ENCODE measurements at regions not wholly inside any gene's neighbourhood (a gene's known extent, or its start where the extent isn't known, plus 50 kb on each side); places are given as distances from the start of the nearest gene placed in this dataset.
A peak's percentile ranks its signal among the peaks of the same experiment; 100 is the strongest.

DNA sequence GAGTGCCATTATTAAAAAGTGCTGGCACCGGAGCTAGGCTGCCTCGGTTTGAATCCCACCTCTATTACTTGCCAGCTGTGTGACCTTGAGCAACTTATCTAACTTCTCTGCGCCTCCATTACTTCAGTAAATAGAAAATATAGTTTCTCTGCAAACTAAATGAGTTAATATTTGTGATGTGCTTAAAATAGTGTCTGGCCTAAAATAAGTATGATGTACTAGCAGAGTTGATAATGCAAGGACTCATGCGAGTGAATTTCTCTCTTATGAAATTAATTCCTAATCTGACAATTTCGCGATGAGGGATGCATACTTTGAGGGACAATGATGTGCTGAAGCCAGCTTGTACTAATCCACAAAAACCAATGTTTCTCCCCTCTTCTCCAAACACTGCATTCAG, 180.8 kb upstream of the NTF3 start:
- Histone ChIP-seq H3K36me3 (ENCODE audit: control insufficient read depth in 1 of 2, insufficient read depth in 2 of 2, low read length in 1 of 2) (no peaks in the 10 kb centered on the region), H3K9me3 (ENCODE audit: control insufficient read depth, low read length) (no peaks in the 10 kb centered on the region), H3K27ac (ENCODE audit: low read depth in 1 of 2, low read length in 2 of 2) (no peak overlapping the region), H3K27me3 (ENCODE audit: control insufficient read depth in 1 of 2, insufficient read depth in 2 of 2, low read length in 1 of 2) (no peaks in the 10 kb centered on the region), H3K4me3 (ENCODE audit: low read length in 2 of 2) (no peak overlapping the region), H3K4me1 (ENCODE audit: control insufficient read depth in 1 of 2, insufficient read depth in 2 of 2, low read length in 2 of 2) (peaks cover 0 to 2% of the 10 kb centered on the region in 2 donors)
- 55 to 62% methylated on average over 6 of the region's 6 CpGs for WGBS, 2 donors
- DNase-seq = no peak
- no peak for ATAC-seq (ENCODE audit: low FRiP score)
- intact Hi-C loops (cut with DNase I) = no loop called here

DNA sequence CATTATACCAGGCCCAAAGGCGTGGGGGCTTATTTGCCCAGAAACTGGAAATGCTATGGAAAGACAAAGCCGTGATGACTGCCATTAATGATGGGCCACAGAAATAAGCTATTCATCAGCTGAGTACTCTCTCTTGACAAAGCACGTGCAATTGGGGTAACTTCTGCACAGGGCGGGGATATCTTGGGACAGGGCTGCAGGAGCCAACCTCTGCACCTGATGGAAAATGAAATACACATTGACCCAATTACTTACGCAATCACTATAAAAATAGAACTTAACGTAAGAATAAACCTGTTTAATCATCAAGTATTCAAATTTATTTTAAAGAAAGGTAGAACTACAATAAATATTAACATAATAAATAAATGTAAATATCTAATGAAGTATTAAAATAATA, 180.1 kb upstream of the NTF3 start:
- Histone ChIP-seq H3K36me3 (ENCODE audit: control insufficient read depth in 1 of 2, insufficient read depth in 2 of 2, low read length in 1 of 2) (no peaks in the 10 kb centered on the region), H3K4me3 (ENCODE audit: low read length in 2 of 2) (no peak overlapping the region), H3K27me3 (ENCODE audit: control insufficient read depth in 1 of 2, insufficient read depth in 2 of 2, low read length in 1 of 2) (no peaks in the 10 kb centered on the region), H3K4me1 (ENCODE audit: control insufficient read depth in 1 of 2, insufficient read depth in 2 of 2, low read length in 2 of 2) (peaks cover 0 to 2% of the 10 kb centered on the region in 2 donors), H3K9me3 (ENCODE audit: control insufficient read depth, low read length) (no peaks in the 10 kb centered on the region), H3K27ac (ENCODE audit: low read depth in 1 of 2, low read length in 2 of 2) (no peak overlapping the region)
- intact Hi-C loops (cut with DNase I) = no loop called here
- ATAC-seq (ENCODE audit: low FRiP score) = no peak
- WGBS, 2 donors = 87 to 88% methylated on average over 6 of the region's 6 CpGs
- no peak for DNase-seq

DNA sequence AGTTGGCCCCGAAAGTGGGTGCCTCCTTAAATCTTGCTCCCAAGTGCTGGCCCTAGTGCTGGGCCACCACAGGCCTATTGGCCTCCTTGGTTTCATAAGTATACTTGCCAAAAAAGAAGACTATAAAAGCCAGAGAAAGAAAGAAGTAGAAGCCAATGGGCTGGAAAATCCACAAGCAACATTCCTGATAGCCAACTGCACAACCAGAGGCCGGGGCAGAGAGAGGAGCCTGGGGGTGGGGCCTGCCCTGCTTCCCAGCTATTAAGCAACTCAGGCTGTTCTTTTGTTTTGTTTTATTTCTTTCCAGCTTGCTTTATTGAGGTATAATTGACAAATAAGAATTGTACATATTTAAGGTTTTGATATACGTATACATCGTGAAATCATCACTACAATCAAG, 177.2 kb upstream of the NTF3 start:
- intact Hi-C loops (cut with DNase I) = no loop called here
- peak in 1 of 2 donors; percentile 59 for DNase-seq

DNA sequence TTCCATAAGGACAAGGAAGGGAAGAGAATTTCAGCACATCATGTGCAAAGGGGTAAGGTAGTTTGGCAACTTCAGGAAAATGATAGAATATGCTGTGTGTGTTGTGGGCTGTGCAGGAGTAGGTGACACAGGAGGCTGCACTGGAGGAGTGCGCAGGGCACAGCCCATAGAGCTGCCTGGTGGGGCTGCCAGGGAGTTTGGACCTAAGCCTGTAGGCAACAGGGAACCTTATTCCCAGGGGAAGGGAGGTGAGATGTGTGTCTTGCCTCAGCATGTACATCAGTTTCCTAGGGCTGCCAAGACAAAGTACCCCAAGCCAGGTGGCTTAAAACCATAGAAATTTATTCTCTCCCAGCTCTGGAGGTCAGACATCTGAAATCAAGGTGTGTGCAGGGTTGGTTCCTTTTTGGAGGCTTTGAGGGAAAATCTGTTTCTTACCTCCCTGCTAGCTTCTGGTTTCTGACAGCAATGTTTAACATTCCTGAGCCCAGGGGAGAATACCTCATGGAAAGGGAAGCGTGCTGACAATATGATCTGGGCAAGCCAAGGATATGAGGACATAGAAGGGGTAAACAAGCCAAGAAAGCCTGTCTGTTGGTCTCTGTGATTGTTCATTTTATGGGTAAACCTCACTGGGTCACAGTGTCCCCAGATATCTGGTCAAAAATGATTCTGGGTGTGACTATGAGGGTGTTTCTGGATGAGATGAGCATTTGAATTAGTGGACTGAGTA, 174.0 kb upstream of the NTF3 start:
- no peak for ATAC-seq (ENCODE audit: low FRiP score)
- 96 to 98% methylated on average over 2 of the region's 2 CpGs for WGBS, 2 donors
- intact Hi-C loops (cut with DNase I) = no loop called here

More for the DNA sequence above, 177.2 kb upstream of the NTF3 start:
- Histone ChIP-seq H3K27me3 (ENCODE audit: control insufficient read depth in 1 of 2, insufficient read depth in 2 of 2, low read length in 1 of 2) (no peaks in the 10 kb centered on the region), H3K9me3 (ENCODE audit: control insufficient read depth, low read length) (no peaks in the 10 kb centered on the region), H3K4me1 (ENCODE audit: control insufficient read depth in 1 of 2, insufficient read depth in 2 of 2, low read length in 2 of 2) (peaks cover 0 to 2% of the 10 kb centered on the region in 2 donors), H3K27ac (ENCODE audit: low read depth in 1 of 2, low read length in 2 of 2) (no peak overlapping the region), H3K4me3 (ENCODE audit: low read length in 2 of 2) (no peak overlapping the region), H3K36me3 (ENCODE audit: control insufficient read depth in 1 of 2, insufficient read depth in 2 of 2, low read length in 1 of 2) (no peaks in the 10 kb centered on the region)
- peak; percentile 55 for ATAC-seq (ENCODE audit: low FRiP score)
- 83 to 85% methylated on average over 4 of the region's 4 CpGs for WGBS, 2 donors

DNA sequence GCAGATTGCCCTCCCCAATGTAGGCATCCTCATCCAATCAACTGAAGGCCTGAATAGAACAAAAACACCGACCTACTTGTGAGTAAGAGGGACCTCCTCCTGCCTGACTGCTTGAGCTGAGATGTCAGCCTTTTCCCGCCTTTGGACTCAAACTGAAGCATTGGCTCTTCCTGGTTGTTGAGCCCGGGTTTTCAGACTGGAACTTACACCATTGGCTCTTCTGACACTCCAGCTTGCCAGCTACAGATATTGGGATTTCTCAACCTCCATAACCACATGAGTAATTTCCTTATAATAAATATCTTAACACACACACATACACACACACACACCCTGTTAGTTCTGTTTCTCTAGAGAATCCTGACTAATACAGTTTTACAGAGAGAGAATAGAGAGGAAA, 173.4 kb upstream of the NTF3 start:
- intact Hi-C loops (cut with DNase I) = no loop called here

More for the DNA sequence above, 174.0 kb upstream of the NTF3 start:
- no peak for DNase-seq
- H3K36me3 ChIP-seq (ENCODE audit: control insufficient read depth in 1 of 2, insufficient read depth in 2 of 2, low read length in 1 of 2) = no peaks in the 10 kb centered on the region
- H3K4me1 ChIP-seq (ENCODE audit: control insufficient read depth in 1 of 2, insufficient read depth in 2 of 2, low read length in 2 of 2) = peaks cover 0 to 2% of the 10 kb centered on the region in 2 donors
- H3K27me3 ChIP-seq (ENCODE audit: control insufficient read depth in 1 of 2, insufficient read depth in 2 of 2, low read length in 1 of 2) = no peaks in the 10 kb centered on the region
- no peaks in the 10 kb centered on the region for H3K9me3 ChIP-seq (ENCODE audit: control insufficient read depth, low read length)
- no peak overlapping the region for H3K27ac ChIP-seq (ENCODE audit: low read depth in 1 of 2, low read length in 2 of 2)
- no peak overlapping the region for H3K4me3 ChIP-seq (ENCODE audit: low read length in 2 of 2)

DNA sequence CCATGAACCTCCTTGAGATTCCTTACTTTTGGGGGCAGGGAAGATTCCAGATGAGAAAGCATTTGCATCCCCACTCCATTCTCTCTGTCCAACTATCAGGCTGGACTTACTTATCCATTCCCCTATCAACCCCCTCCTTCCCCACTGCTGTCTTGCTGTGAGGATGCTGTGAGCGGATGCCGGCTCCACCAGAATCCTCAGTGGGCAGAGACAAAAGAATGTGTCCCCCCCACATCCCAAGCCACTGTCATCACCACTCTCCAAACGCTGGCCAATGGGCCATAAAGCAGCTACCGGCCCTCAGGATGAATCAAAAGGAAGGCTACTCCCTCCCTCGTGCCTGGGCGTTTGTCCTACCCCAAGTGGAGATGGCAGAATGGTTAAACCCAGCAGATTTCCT, 173.0 kb upstream of the NTF3 start:
- Histone ChIP-seq H3K4me3 (ENCODE audit: low read length in 2 of 2) (no peak overlapping the region), H3K4me1 (ENCODE audit: control insufficient read depth in 1 of 2, insufficient read depth in 2 of 2, low read length in 2 of 2) (peaks cover 0 to 2% of the 10 kb centered on the region in 2 donors), H3K27me3 (ENCODE audit: control insufficient read depth in 1 of 2, insufficient read depth in 2 of 2, low read length in 1 of 2) (no peaks in the 10 kb centered on the region), H3K9me3 (ENCODE audit: control insufficient read depth, low read length) (no peaks in the 10 kb centered on the region), H3K27ac (ENCODE audit: low read depth in 1 of 2, low read length in 2 of 2) (no peak overlapping the region), H3K36me3 (ENCODE audit: control insufficient read depth in 1 of 2, insufficient read depth in 2 of 2, low read length in 1 of 2) (no peaks in the 10 kb centered on the region)
- 92 to 95% methylated on average over 6 of the region's 6 CpGs for WGBS, 2 donors
- ATAC-seq (ENCODE audit: low FRiP score) (peak; percentile 26), DNase-seq (no peak)
- intact Hi-C loops (cut with DNase I) = no loop called here

More for the DNA sequence above, 173.4 kb upstream of the NTF3 start:
- H3K36me3 ChIP-seq (ENCODE audit: control insufficient read depth in 1 of 2, insufficient read depth in 2 of 2, low read length in 1 of 2) = no peaks in the 10 kb centered on the region
- no peaks in the 10 kb centered on the region for H3K27me3 ChIP-seq (ENCODE audit: control insufficient read depth in 1 of 2, insufficient read depth in 2 of 2, low read length in 1 of 2)
- peak; percentile 83 for ATAC-seq (ENCODE audit: low FRiP score)
- peaks cover 0 to 2% of the 10 kb centered on the region in 2 donors for H3K4me1 ChIP-seq (ENCODE audit: control insufficient read depth in 1 of 2, insufficient read depth in 2 of 2, low read length in 2 of 2)
- no peak overlapping the region for H3K4me3 ChIP-seq (ENCODE audit: low read length in 2 of 2)
- no peak overlapping the region for H3K27ac ChIP-seq (ENCODE audit: low read depth in 1 of 2, low read length in 2 of 2)
- no peaks in the 10 kb centered on the region for H3K9me3 ChIP-seq (ENCODE audit: control insufficient read depth, low read length)
- WGBS, 2 donors = 63 to 77% methylated on average over 3 of the region's 3 CpGs
- peak in 1 of 2 donors; percentile 62 for DNase-seq

DNA sequence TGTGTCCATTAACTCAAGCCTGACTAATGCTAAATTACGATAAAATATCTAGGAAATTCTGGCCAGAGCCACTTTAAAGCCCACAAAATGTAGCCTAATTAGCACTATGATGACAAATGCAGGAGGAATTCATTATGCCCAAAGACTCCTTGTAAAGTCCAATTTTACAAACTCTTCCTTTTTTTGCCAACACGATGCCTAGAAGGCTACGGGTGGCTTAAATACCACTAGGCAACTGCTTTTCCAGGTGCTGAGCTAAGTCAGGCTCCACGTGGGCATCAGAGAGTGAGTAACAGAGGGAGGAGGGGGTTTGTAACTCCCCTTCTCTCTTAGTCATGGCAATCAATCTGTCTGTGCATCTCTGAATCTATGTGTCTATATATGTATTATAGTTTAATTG, 172.4 kb upstream of the NTF3 start:
- Histone ChIP-seq H3K4me1 (ENCODE audit: control insufficient read depth in 1 of 2, insufficient read depth in 2 of 2, low read length in 2 of 2) (peaks cover 0 to 2% of the 10 kb centered on the region in 2 donors), H3K27ac (ENCODE audit: low read depth in 1 of 2, low read length in 2 of 2) (no peak overlapping the region), H3K9me3 (ENCODE audit: control insufficient read depth, low read length) (no peaks in the 10 kb centered on the region), H3K4me3 (ENCODE audit: low read length in 2 of 2) (no peak overlapping the region), H3K27me3 (ENCODE audit: control insufficient read depth in 1 of 2, insufficient read depth in 2 of 2, low read length in 1 of 2) (no peaks in the 10 kb centered on the region), H3K36me3 (ENCODE audit: control insufficient read depth in 1 of 2, insufficient read depth in 2 of 2, low read length in 1 of 2) (no peaks in the 10 kb centered on the region)
- ATAC-seq (ENCODE audit: low FRiP score) = no peak
- intact Hi-C loops (cut with DNase I) = no loop called here
- DNase-seq = no peak
- 63 to 79% methylated on average over 4 of the region's 4 CpGs for WGBS, 2 donors

DNA sequence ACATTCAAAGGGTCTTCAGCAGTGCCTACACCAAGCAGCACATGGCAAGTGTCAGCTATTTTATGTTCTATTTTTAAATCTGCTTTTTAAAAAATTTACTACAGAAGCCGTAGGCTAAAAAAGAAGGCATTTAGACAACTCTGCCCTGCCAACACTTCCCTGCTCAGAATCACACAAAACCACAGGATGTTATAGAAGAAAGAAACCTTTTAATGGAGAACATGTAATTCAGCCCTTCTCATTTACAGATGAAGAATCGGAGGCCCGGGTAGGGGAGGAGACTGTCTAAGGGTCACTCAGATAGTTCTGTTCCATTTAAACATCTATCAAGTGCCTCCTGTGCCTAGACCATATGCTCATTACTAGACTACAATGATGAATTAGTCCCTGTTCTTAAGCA, 171.8 kb upstream of the NTF3 start:
- Histone ChIP-seq H3K36me3 (ENCODE audit: control insufficient read depth in 1 of 2, insufficient read depth in 2 of 2, low read length in 1 of 2) (no peaks in the 10 kb centered on the region), H3K4me3 (ENCODE audit: low read length in 2 of 2) (no peak overlapping the region), H3K27me3 (ENCODE audit: control insufficient read depth in 1 of 2, insufficient read depth in 2 of 2, low read length in 1 of 2) (no peaks in the 10 kb centered on the region), H3K4me1 (ENCODE audit: control insufficient read depth in 1 of 2, insufficient read depth in 2 of 2, low read length in 2 of 2) (peaks cover 0 to 2% of the 10 kb centered on the region in 2 donors), H3K9me3 (ENCODE audit: control insufficient read depth, low read length) (no peaks in the 10 kb centered on the region), H3K27ac (ENCODE audit: low read depth in 1 of 2, low read length in 2 of 2) (no peak overlapping the region)
- no peak for DNase-seq
- WGBS, 2 donors = 41 to 45% methylated on average over 3 of the region's 3 CpGs
- ATAC-seq (ENCODE audit: low FRiP score) = no peak
- intact Hi-C loops (cut with DNase I) = no loop called here

DNA sequence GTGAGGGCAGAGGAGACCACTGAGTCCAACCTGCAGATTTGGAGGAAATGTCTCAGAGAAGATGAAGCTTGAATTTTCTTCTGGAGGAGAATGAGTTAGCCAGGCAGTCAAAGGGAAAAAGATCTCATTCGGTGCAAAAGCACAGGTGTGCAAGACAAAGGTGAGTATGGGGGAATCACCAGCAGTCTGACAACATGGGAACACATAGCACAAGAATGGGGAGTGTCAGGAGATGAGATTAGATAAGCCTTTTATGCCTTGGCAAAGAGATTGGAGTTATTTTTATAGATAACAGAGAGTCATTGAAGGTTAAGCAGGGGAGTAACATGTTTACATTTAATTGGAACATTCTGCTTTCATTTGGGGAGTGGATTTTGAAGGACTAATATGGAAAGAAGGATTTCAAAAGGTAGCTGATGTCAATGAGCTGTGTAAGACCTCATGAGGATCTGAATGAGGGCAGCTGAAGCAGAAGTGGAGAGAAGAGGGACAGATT, 171.3 kb upstream of the NTF3 start:
- DNase-seq = no peak
- Histone ChIP-seq H3K4me3 (ENCODE audit: low read length in 2 of 2) (no peak overlapping the region), H3K27me3 (ENCODE audit: control insufficient read depth in 1 of 2, insufficient read depth in 2 of 2, low read length in 1 of 2) (no peaks in the 10 kb centered on the region), H3K36me3 (ENCODE audit: control insufficient read depth in 1 of 2, insufficient read depth in 2 of 2, low read length in 1 of 2) (no peaks in the 10 kb centered on the region), H3K4me1 (ENCODE audit: control insufficient read depth in 1 of 2, insufficient read depth in 2 of 2, low read length in 2 of 2) (peaks cover 0 to 2% of the 10 kb centered on the region in 2 donors), H3K27ac (ENCODE audit: low read depth in 1 of 2, low read length in 2 of 2) (no peak overlapping the region), H3K9me3 (ENCODE audit: control insufficient read depth, low read length) (no peaks in the 10 kb centered on the region)
- WGBS, 2 donors = 91 to 92% methylated on average over 1 of the region's 1 CpG
- ATAC-seq (ENCODE audit: low FRiP score) = no peak
- intact Hi-C loops (cut with DNase I) = no loop called here
